ENCODE measurements at regions not wholly inside any gene's neighbourhood (a gene's known extent, or its start where the extent isn't known, plus 50 kb on each side); places are given as distances from the start of the nearest gene placed in this dataset.

GRCh38 chr6:134642819-134643218 lies 307.1 kb downstream of the ALDH8A1 start:
- ATAC-seq = no peak
- H3K27me3 ChIP-seq = no peaks in the 10 kb centered on the region
- 94 to 96% (median 95%) methylated on average over 4 of the region's 4 CpGs for WGBS, 4 donors
- H3K36me3 ChIP-seq = no peaks in the 10 kb centered on the region
- H3K4me1 ChIP-seq = peaks cover 0 to 19% (median 6%) of the 10 kb centered on the region in 12 donors
- DNase-seq = no peak
- no peak overlapping the region for H3K27ac ChIP-seq
- no peak overlapping the region for H3K4me3 ChIP-seq
- H3K9me3 ChIP-seq = no peaks in the 10 kb centered on the region
- intact Hi-C loops (cut with DNase I) = loop anchor here in 9 of 10 donors (5.0 to 10.0 kb wide), 7 partner anchors 179 to 471 kb away; no protein-coding TSS in a partner anchor
- TF ChIP-seq POLR2A (IDR thresholded peaks at IDR 0.05) (no peak), CTCF (IDR thresholded peaks at IDR 0.05) (no peak)

GRCh38 chr6:134642279-134642678 lies 307.6 kb downstream of the ALDH8A1 start:
- Histone ChIP-seq H3K4me1 (peaks cover 0 to 21% (median 6%) of the 10 kb centered on the region in 12 donors), H3K36me3 (no peaks in the 10 kb centered on the region), H3K27me3 (no peaks in the 10 kb centered on the region), H3K9me3 (no peaks in the 10 kb centered on the region), H3K4me3 (no peak overlapping the region), H3K27ac (no peak overlapping the region)
- DNase-seq (no peak), ATAC-seq (no peak)
- intact Hi-C loops (cut with DNase I) = loop anchor here in 9 of 10 donors (5.0 to 10.0 kb wide), 7 partner anchors 180 to 470 kb away; no protein-coding TSS in a partner anchor
- WGBS, 4 donors = 55 to 76% (median 62%) methylated on average over 2 of the region's 2 CpGs
- TF ChIP-seq POLR2A (IDR thresholded peaks at IDR 0.05) = no peak
- TF ChIP-seq CTCF (IDR thresholded peaks at IDR 0.05) = no peak

DNA sequence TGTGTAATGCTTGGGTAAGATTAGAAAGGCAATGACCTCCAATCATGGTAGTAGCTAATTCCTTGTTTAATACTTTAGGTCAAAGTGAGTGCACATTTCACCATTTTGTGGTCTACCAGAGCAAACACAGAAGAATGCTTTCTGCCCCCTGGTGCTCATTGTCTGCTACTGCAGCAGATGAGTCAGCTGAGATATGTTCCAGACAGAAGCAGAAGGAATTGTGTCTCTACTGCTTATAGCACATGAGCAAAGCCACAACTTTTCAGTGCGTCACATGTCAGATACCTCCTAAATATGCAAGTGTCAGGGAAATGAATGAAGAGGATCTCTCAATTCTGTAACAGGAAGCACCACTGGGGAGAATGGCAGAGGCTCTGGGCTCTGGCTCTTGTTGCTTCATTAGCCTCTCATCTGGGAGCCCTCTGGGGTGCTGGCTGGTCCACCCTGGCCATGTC lies 308.9 kb downstream of the ALDH8A1 start:
- peak; percentile 67 to 78 (median 77) for DNase-seq
- no peak overlapping the region for H3K4me3 ChIP-seq
- no peaks in the 10 kb centered on the region for H3K9me3 ChIP-seq
- H3K4me1 ChIP-seq = peaks cover 0 to 27% (median 6%) of the 10 kb centered on the region in 12 donors
- WGBS, 4 donors = 33 to 58% (median 42%) methylated on average over 1 of the region's 1 CpG
- intact Hi-C loops (cut with DNase I) = loop anchor here (1.0 to 10.0 kb wide), 10 partner anchors 181 to 469 kb away; no protein-coding TSS in a partner anchor
- H3K27me3 ChIP-seq = no peaks in the 10 kb centered on the region
- TF ChIP-seq POLR2A (IDR thresholded peaks at IDR 0.05) = no peak
- peak; percentile 89 to 99 (median 94) for TF ChIP-seq CTCF (IDR thresholded peaks at IDR 0.05)
- no peaks in the 10 kb centered on the region for H3K36me3 ChIP-seq
- peak overlapping the region in 3 of 12 donors; percentile 9 to 53 (median 36) for H3K27ac ChIP-seq
- peak; percentile 85 to 92 (median 89) for ATAC-seq

DNA sequence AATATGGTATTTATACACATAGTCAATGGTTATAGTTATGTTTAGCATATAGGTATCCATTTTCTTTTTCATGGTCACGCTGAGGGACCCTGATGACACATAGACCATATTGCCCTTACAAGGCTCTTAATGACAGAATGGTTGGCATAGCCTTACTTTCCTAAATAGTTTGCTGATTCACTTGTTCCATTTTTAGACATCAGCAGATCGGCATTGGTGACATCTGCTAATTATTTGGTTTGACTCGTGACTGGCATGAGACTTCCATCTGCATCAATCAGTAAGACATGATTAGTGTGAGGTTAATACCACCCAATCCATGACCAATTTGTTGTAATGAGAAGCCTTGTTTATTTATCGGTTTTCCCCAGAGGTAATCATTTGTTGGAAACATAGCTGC lies 309.7 kb downstream of the ALDH8A1 start:
- peak overlapping the region in 1 of 12 donors; percentile 43 for H3K27ac ChIP-seq

More for the DNA sequence above, 309.7 kb downstream of the ALDH8A1 start:
- H3K4me3 ChIP-seq = no peak overlapping the region
- intact Hi-C loops (cut with DNase I) = loop anchor here (1.0 to 10.0 kb wide), 10 partner anchors 182 to 468 kb away; no protein-coding TSS in a partner anchor
- TF ChIP-seq CTCF (IDR thresholded peaks at IDR 0.05) = no peak
- no peak for TF ChIP-seq POLR2A (IDR thresholded peaks at IDR 0.05)
- H3K4me1 ChIP-seq = peaks cover 0 to 27% (median 6%) of the 10 kb centered on the region in 12 donors
- H3K9me3 ChIP-seq = no peaks in the 10 kb centered on the region
- ATAC-seq (no peak), DNase-seq (no peak)
- no peaks in the 10 kb centered on the region for H3K36me3 ChIP-seq
- H3K27me3 ChIP-seq = no peaks in the 10 kb centered on the region
- WGBS, 4 donors = 70 to 83% (median 80%) methylated on average over 4 of the region's 4 CpGs

Measured in heart left ventricle (tissue), 16 donors.